SK-N-SH (cell line): ENCODE measurements at regions not wholly inside any gene's neighbourhood (a gene's known extent, or its start where the extent isn't known, plus 50 kb on each side); places are given as distances from the start of the nearest gene placed in this dataset.

Experiments
- CTCF ChIA-PET: fragments of 300-600, 350-600 bp; formaldehyde crosslinking; extraction: SDS; loops from one replicate; lab custom pipeline; 2021; lab: Yijun Ruan, JAX
- POLR2A ChIA-PET: fragments of 350-600 bp; sonication (Branson Sonifier 250); formaldehyde crosslinking; extraction: SDS; loops from one replicate; lab custom pipeline; 2020; ENCODE audit warnings: antibody characterized with exemption, inconsistent platforms; lab: Yijun Ruan, JAX
- DNase-seq: peaks from one replicate; pipeline ENCODE4 v3.0.0; 2012
- H2AFZ ChIP-seq: fragments of 200-600 bp; sonication (generic); 2 replicates; pipeline ENCODE4 v1.8.1; 2016; ENCODE audit warnings: antibody characterized with exemption, mild to moderate bottlenecking, low read depth
- H3F3A ChIP-seq: fragments of 200-600 bp; sonication (generic); replicated peaks from 2 replicates; pipeline ENCODE3; 2016; ENCODE audit warnings: antibody characterized with exemption, mild to moderate bottlenecking; ENCODE audit not compliant: insufficient read depth
- H3K27ac ChIP-seq, 2 experiments: fragments of 200-500 bp in 1 of 2; fragments of 200-600 bp in 1 of 2; sonication (Bioruptor generic) in 1 of 2; sonication (generic), shearing (Covaris generic) in 1 of 2; 2 replicates each; pipeline versions ENCODE4 v1.5.1 to v1.6.1; 2014 to 2016; ENCODE audit warnings: low read depth in 2 of 2, inconsistent platforms in 1 of 2, low read length in 1 of 2, mild to moderate bottlenecking in 1 of 2, mixed read lengths in 1 of 2
- H3K27me3 ChIP-seq: fragments of 200-600 bp; sonication (generic), shearing (Covaris generic); 2 replicates; pipeline ENCODE4 v1.6.1; 2016; ENCODE audit warnings: mixed run types; ENCODE audit not compliant: insufficient read depth
- H3K36me3 ChIP-seq, 2 experiments: fragments of 200-500 bp in 1 of 2; fragments of 200-600 bp in 1 of 2; sonication (Bioruptor generic) in 1 of 2; sonication (generic) in 1 of 2; replicated peaks in 1 of 2; 2 replicates each; pipeline versions ENCODE3 to v1.5.1; 2014 to 2016; ENCODE audit warnings: low read length in 1 of 2, mild to moderate bottlenecking in 1 of 2; ENCODE audit not compliant: insufficient read depth in 2 of 2, control insufficient read depth in 1 of 2
- H3K4me1 ChIP-seq, 2 experiments: fragments of 200-500 bp in 1 of 2; fragments of 200-600 bp in 1 of 2; sonication (Bioruptor generic) in 1 of 2; sonication (generic), shearing (Covaris generic) in 1 of 2; 2 replicates each; pipeline versions ENCODE4 v1.5.1 to v1.6.1; 2014 to 2016; ENCODE audit warnings: low read depth in 1 of 2, low read length in 1 of 2, mixed run types in 1 of 2; ENCODE audit not compliant: insufficient read depth in 2 of 2, control insufficient read depth in 1 of 2
- H3K4me2 ChIP-seq: fragments of 200-600 bp; sonication (generic), shearing (Covaris generic); 2 replicates; pipeline ENCODE4 v1.6.1; 2017; ENCODE audit warnings: mixed run types
- H3K4me3 ChIP-seq, 2 experiments: fragments of 200-500 bp in 1 of 2; fragments of 200-600 bp in 1 of 2; sonication (Bioruptor generic) in 1 of 2; sonication (generic), shearing (Covaris generic) in 1 of 2; 2 replicates each; pipeline versions ENCODE4 v1.5.1 to v1.8.1; 2014 to 2016; ENCODE audit warnings: low read depth in 2 of 2, inconsistent platforms in 1 of 2, low read length in 1 of 2, mild to moderate bottlenecking in 1 of 2, mixed read lengths in 1 of 2, moderate library complexity in 1 of 2
- H3K79me2 ChIP-seq: fragments of 200-600 bp; sonication (generic); 2 replicates; pipeline ENCODE4 v1.8.1; 2017; ENCODE audit warnings: mild to moderate bottlenecking; ENCODE audit not compliant: insufficient read depth
- H3K9ac ChIP-seq: fragments of 200-600 bp; sonication (generic); 2 replicates; pipeline ENCODE4 v1.6.1; 2017; ENCODE audit warnings: mixed run types
- H3K9me2 ChIP-seq: fragments of 200-600 bp; sonication (generic); 2 replicates; pipeline ENCODE4 v1.6.1; 2017; ENCODE audit warnings: mixed run types
- H3K9me3 ChIP-seq: fragments of 200-600 bp; sonication (generic); 2 replicates; pipeline ENCODE4 v1.6.1; 2017; ENCODE audit warnings: mixed run types, mild to moderate bottlenecking, moderate library complexity
- H4K20me1 ChIP-seq: fragments of 200-600 bp; sonication (generic); 2 replicates; pipeline ENCODE4 v1.6.1; 2017; ENCODE audit warnings: mild to moderate bottlenecking, mixed run types; ENCODE audit not compliant: insufficient read depth
- CTCF ChIP-seq: fragments of 200-600 bp; sonication (generic); IDR thresholded peaks from 2 replicates; pipeline ENCODE4 v1.6.1; 2017; ENCODE audit warnings: antibody characterized with exemption, mild to moderate bottlenecking, moderate library complexity
- EP300 ChIP-seq, 2 experiments: IDR thresholded peaks; 2 replicates each; pipeline versions ENCODE4 v1.4.0 to v1.6.1; 2012; ENCODE audit warnings: borderline replicate concordance in 1 of 2, low read depth in 1 of 2, low read length in 1 of 2
- EZH2phosphoT487 ChIP-seq: fragments of 200-600 bp; sonication (generic); IDR thresholded peaks from 2 replicates; pipeline ENCODE4 v1.6.1; 2017; ENCODE audit warnings: low read depth, mixed run types, mild to moderate bottlenecking, antibody characterized with exemption, moderate library complexity, borderline replicate concordance
- FOSL2 ChIP-seq: IDR thresholded peaks from 2 replicates; pipeline ENCODE4 v1.4.0; 2012; ENCODE audit warnings: low read depth, mild to moderate bottlenecking, moderate library complexity, borderline replicate concordance
- GATA2 ChIP-seq: sonication (generic); formaldehyde crosslinking; IDR thresholded peaks from 2 replicates; pipeline ENCODE4 v1.5.0; 2020; ENCODE audit warnings: mild to moderate bottlenecking, missing genetic modification reagents
- POLR2AphosphoS5 ChIP-seq: IDR thresholded peaks from 2 replicates; pipeline ENCODE4 v1.6.1; 2012; ENCODE audit warnings: low read depth, low read length
- TCF12 ChIP-seq: IDR thresholded peaks from 2 replicates; pipeline ENCODE4 v1.4.0; 2012
- USF1 ChIP-seq: IDR thresholded peaks from 2 replicates; pipeline ENCODE4 v1.4.0; 2012; ENCODE audit warnings: low read depth, borderline replicate concordance
- ZBTB33 ChIP-seq: IDR thresholded peaks from 2 replicates; pipeline ENCODE4 v1.4.0; 2012; ENCODE audit warnings: low read depth, borderline replicate concordance
- WGBS: methylation state at CpG from one replicate; pipeline ENCODE4 v1.1.6; 2017; ENCODE audit warnings: low lambda C conversion rate; 5-methylcytosine and 5-hydroxymethylcytosine counted together
- TF ChIP-seq, protein P1 (sequence below): fragments of 150-350 bp; IDR thresholded peaks from 2 replicates; pipeline ENCODE4 v1.6.1; 2016; ENCODE audit warnings: mild to moderate bottlenecking, low read depth, low read length
- TF ChIP-seq, protein P2 (sequence below): IDR thresholded peaks from 2 replicates; pipeline ENCODE4; 2012
- TF ChIP-seq, protein P3 (sequence below): IDR thresholded peaks from 2 replicates; pipeline ENCODE4 v1.4.0; 2012; ENCODE audit warnings: low read depth

DNA sequence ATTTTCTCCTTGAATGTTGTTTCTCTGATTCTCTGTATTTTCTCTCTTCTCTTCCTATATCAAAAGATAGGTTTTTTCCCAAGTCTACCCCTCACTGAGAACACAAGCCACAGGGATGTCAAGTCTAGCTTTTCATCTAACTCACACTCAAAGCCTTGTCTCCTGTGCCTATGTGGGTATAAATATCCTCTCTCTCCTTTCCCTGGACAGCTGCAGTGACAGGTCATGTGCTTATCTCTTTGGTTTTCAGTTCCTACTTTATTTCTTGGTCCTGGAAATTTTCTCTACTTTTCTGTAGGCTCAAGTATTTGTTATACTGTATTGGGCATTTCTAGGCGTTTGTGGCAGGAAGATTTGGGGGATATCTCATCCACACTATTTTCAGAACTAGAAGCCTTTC lies 182.4 kb upstream of the MVB12B start:
- no peaks in the 10 kb centered on the region; the same call in 1 of the 2 replicates for H3K27me3 ChIP-seq
- H3K4me1 ChIP-seq: peaks cover 0 to 4% of the 10 kb centered on the region in 2 experiments; a peak in 1 of 4 replicates
- no peaks in the 10 kb centered on the region; the same call in 1 of the 2 replicates for H3K9me2 ChIP-seq
- H3K9ac ChIP-seq: no peak overlapping the region
- no peak overlapping the region for H3K27ac ChIP-seq
- H3K4me2 ChIP-seq: no peak overlapping the region
- H3K9me3 ChIP-seq: peaks cover 26% of the 10 kb centered on the region; the same call in 1 of the 2 replicates
- DNase-seq: no peak
- TF ChIP-seq TCF12 (no peak), FOSL2 (no peak), CTCF (no peak), EP300 (IDR thresholded peaks at IDR 0.05; ENCODE audit: borderline replicate concordance in 1 of 2, low read depth in 1 of 2, low read length in 1 of 2) (no peak), USF1 (no peak), ZBTB33 (no peak), POLR2AphosphoS5 (no peak), EZH2phosphoT487 (no peak), GATA2 (CRISPR knock-in tag) (no peak)
- TF ChIP-seq, protein P1, sequence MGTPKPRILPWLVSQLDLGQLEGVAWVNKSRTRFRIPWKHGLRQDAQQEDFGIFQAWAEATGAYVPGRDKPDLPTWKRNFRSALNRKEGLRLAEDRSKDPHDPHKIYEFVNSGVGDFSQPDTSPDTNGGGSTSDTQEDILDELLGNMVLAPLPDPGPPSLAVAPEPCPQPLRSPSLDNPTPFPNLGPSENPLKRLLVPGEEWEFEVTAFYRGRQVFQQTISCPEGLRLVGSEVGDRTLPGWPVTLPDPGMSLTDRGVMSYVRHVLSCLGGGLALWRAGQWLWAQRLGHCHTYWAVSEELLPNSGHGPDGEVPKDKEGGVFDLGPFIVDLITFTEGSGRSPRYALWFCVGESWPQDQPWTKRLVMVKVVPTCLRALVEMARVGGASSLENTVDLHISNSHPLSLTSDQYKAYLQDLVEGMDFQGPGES: no peak
- TF ChIP-seq, protein P2, sequence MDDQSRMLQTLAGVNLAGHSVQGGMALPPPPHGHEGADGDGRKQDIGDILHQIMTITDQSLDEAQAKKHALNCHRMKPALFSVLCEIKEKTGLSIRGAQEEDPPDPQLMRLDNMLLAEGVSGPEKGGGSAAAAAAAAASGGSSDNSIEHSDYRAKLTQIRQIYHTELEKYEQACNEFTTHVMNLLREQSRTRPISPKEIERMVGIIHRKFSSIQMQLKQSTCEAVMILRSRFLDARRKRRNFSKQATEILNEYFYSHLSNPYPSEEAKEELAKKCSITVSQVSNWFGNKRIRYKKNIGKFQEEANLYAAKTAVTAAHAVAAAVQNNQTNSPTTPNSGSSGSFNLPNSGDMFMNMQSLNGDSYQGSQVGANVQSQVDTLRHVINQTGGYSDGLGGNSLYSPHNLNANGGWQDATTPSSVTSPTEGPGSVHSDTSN: no peak
- TF ChIP-seq, protein P3, sequence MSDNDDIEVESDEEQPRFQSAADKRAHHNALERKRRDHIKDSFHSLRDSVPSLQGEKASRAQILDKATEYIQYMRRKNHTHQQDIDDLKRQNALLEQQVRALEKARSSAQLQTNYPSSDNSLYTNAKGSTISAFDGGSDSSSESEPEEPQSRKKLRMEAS: no peak
- TF ChIP-seq, all 33 proteins: peak for 0
- Histone ChIP-seq H3K79me2 (no peaks in the 10 kb centered on the region), H3K36me3 (no peaks in the 10 kb centered on the region), H2AFZ (no peak overlapping the region), H3K4me3 (no peak overlapping the region), H4K20me1 (no peaks in the 10 kb centered on the region), H3F3A (no peaks in the 10 kb centered on the region)
- POLR2A ChIA-PET: no interaction called here
- 36% methylated on average over 1 of the region's 1 CpG for WGBS
- CTCF ChIA-PET: no interaction called here
